Testis (tissue), 2 donors: ENCODE measurements at regions not wholly inside any gene's neighbourhood (a gene's known extent, or its start where the extent isn't known, plus 50 kb on each side); places are given as distances from the start of the nearest gene placed in this dataset.

Source experiments
- DNase-seq: peaks from one replicate; pipeline ENCODE4 v3.0.0-alpha.2; 2019
- H3K27ac ChIP-seq, 2 donors: fragments of 200-600 bp; sonication (generic); one replicate each; pipeline ENCODE4 v1.5.1; 2019
- H3K27me3 ChIP-seq: fragments of 200-600 bp; sonication (generic); one replicate; pipeline ENCODE4 v1.5.1; 2019
- H3K36me3 ChIP-seq: fragments of 200-600 bp; sonication (generic); one replicate; pipeline ENCODE4 v1.5.1; 2017; ENCODE audit warnings: low read depth; ENCODE audit errors: missing control alignments
- H3K4me1 ChIP-seq: fragments of 200-600 bp; sonication (generic); one replicate; pipeline ENCODE4 v1.5.1; 2019
- H3K4me3 ChIP-seq, 2 donors: fragments of 200-600 bp; sonication (generic); one replicate each; pipeline ENCODE4 v1.5.1; 2017 to 2019
- H3K9me3 ChIP-seq: fragments of 200-600 bp; sonication (generic); one replicate; pipeline ENCODE4 v1.5.1; 2017
- POLR2A ChIP-seq: fragments of 450-650 bp; IDR thresholded peaks from one replicate; pipeline ENCODE4 v1.6.1; 2017; ENCODE audit warnings: antibody characterized with exemption, mild to moderate bottlenecking, moderate library complexity
- WGBS, 2 donors: methylation state at CpG; one replicate each; pipeline ENCODE4 v1.1.5; 2018; 5-methylcytosine and 5-hydroxymethylcytosine counted together
- intact Hi-C: fragments of 100-400 bp; cut with DNase I; formaldehyde crosslinking; loops from one replicate; pipeline ENCODE4 v1.15.1; 2023; ENCODE audit warnings: low total_unique reads
- TF ChIP-seq, protein P1 (sequence below), 3 experiments: fragments of 450-650 bp in 2 of 3; fragments of 200-600 bp in 1 of 3; sonication (generic) in 1 of 3; IDR thresholded peaks; one replicate each; pipeline ENCODE4 v1.5.1; 2016 to 2019; ENCODE audit warnings: antibody characterized with exemption in 3 of 3, mild to moderate bottlenecking in 2 of 3, moderate library complexity in 1 of 3

DNA sequence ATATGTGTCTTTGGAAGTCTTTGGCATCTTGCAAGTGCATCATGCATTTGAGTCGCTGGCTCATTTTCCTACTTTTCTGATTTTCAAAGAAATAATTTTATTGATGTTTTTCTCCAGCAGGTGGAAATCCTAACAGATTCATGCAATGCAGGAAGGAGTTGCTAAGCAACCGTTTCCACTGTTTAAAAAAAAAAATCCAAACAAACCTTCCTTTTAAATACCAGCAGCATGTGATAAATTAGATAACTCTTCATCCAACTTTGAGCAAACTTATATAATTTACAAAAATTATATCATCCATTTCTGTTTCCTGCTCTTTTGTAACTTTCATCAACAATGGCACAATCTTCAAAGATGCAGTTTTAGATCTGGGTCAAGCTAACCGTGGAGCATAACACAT is 364.1 kb downstream of the MFSD1 start:
- 74 to 78% methylated on average over 3 of the region's 3 CpGs for WGBS, 2 donors
- intact Hi-C loops: no loop called here
- no peak overlapping the region for H3K4me3 ChIP-seq
- H3K9me3 ChIP-seq: no peaks in the 10 kb centered on the region
- no peak overlapping the region for H3K27ac ChIP-seq
- no peaks in the 10 kb centered on the region for H3K27me3 ChIP-seq
- no peaks in the 10 kb centered on the region for H3K36me3 ChIP-seq
- no peak for TF ChIP-seq POLR2A
- TF ChIP-seq, protein P1, sequence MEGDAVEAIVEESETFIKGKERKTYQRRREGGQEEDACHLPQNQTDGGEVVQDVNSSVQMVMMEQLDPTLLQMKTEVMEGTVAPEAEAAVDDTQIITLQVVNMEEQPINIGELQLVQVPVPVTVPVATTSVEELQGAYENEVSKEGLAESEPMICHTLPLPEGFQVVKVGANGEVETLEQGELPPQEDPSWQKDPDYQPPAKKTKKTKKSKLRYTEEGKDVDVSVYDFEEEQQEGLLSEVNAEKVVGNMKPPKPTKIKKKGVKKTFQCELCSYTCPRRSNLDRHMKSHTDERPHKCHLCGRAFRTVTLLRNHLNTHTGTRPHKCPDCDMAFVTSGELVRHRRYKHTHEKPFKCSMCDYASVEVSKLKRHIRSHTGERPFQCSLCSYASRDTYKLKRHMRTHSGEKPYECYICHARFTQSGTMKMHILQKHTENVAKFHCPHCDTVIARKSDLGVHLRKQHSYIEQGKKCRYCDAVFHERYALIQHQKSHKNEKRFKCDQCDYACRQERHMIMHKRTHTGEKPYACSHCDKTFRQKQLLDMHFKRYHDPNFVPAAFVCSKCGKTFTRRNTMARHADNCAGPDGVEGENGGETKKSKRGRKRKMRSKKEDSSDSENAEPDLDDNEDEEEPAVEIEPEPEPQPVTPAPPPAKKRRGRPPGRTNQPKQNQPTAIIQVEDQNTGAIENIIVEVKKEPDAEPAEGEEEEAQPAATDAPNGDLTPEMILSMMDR (IDR thresholded peaks at IDR 0.05): no peak
- no peaks in the 10 kb centered on the region for H3K4me1 ChIP-seq
- DNase-seq: no peak

DNA sequence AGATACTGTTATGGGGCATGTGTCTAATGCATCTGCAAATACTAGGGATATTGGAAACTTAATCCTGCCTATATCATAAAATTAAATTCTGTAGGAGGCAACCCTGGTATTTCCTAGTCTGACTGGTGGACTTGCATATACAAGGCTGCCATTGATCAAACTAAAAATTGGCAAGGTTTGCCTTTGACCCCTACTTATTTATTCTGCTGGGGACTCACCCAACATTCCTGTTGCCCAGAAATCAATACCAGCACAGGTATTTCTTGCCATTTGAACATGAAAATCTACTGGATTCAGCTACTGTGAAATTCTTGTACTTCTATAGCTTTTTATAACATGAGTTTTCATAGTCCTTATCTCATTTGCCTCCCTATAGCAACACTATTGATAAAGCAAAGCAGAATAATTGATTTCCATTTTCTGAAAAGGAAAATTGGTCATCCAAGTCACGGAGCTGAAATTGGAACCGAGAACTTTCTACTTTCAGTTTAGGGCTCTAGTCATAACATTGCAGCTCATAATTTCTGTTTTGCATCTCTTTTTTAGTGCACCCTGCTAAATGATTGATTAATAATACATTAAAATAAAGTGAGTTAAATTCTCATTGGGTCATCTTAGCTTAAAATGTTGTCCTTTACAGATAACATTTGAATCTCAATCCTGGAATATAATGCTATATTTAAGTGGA is 365.2 kb downstream of the MFSD1 start:
- H3K36me3 ChIP-seq: no peaks in the 10 kb centered on the region
- H3K27ac ChIP-seq: no peak overlapping the region
- no peak for DNase-seq
- whole genome bisulfite sequencing, 2 donors: 96 to 97% methylated on average over 2 of the region's 2 CpGs
- no peak overlapping the region for H3K4me3 ChIP-seq
- TF ChIP-seq, protein P1 (IDR thresholded peaks at IDR 0.05): no peak
- TF ChIP-seq POLR2A: no peak
- intact Hi-C loops: no loop called here
- no peaks in the 10 kb centered on the region for H3K4me1 ChIP-seq
- H3K9me3 ChIP-seq: no peaks in the 10 kb centered on the region
- no peaks in the 10 kb centered on the region for H3K27me3 ChIP-seq

DNA sequence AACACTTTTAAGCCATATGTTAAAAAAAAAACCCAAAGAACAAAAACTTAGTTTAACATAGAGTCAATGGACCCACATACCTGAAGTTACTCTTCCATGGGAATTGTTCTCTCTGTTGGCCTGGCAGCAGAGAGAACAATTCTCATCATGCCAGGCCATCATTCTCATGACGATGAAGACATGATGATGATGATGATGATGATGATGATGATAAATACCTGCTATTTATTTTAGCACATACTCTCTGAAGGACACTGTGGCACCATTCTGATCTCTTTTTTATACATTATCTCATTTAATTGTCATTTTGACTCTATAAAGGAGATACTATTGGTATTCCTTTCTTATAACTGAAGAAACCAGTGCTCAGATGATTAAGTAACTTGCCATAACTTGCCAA is 366.9 kb downstream of the MFSD1 start:
- intact Hi-C loops: no loop called here
- Histone ChIP-seq H3K4me3 (no peak overlapping the region), H3K36me3 (no peaks in the 10 kb centered on the region), H3K27ac (no peak overlapping the region), H3K27me3 (no peaks in the 10 kb centered on the region), H3K9me3 (no peaks in the 10 kb centered on the region), H3K4me1 (no peaks in the 10 kb centered on the region)
- no peak for DNase-seq
- 89 to 97% methylated on average over 1 of the region's 1 CpG for WGBS, 2 donors
- TF ChIP-seq, protein P1 (IDR thresholded peaks at IDR 0.05): no peak
- no peak for TF ChIP-seq POLR2A

DNA sequence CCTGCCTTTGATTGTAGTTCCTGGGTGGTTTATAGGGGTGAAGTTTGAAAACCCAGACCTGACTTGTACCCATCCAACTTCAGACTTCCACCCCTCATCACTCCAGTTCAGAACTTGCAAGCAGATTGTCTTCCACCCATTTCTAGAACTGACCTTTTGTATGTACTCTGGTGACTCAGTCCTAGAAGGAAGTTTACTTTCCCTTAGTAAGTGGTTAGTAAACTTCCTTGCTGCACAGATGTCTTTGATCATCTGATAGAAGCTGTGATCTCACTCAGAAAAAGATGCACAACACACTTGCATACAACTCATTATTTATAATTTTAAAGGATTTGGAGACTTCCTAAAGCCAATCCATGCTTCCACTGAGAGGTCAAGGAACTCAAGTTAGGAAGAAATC is 368.0 kb downstream of the MFSD1 start:
- Histone ChIP-seq H3K36me3 (no peaks in the 10 kb centered on the region), H3K9me3 (no peaks in the 10 kb centered on the region), H3K27me3 (no peaks in the 10 kb centered on the region), H3K4me3 (no peak overlapping the region), H3K27ac (no peak overlapping the region), H3K4me1 (no peaks in the 10 kb centered on the region)
- TF ChIP-seq POLR2A: no peak
- TF ChIP-seq, protein P1 (IDR thresholded peaks at IDR 0.05): no peak
- no peak for DNase-seq
- intact Hi-C loops: no loop called here

DNA sequence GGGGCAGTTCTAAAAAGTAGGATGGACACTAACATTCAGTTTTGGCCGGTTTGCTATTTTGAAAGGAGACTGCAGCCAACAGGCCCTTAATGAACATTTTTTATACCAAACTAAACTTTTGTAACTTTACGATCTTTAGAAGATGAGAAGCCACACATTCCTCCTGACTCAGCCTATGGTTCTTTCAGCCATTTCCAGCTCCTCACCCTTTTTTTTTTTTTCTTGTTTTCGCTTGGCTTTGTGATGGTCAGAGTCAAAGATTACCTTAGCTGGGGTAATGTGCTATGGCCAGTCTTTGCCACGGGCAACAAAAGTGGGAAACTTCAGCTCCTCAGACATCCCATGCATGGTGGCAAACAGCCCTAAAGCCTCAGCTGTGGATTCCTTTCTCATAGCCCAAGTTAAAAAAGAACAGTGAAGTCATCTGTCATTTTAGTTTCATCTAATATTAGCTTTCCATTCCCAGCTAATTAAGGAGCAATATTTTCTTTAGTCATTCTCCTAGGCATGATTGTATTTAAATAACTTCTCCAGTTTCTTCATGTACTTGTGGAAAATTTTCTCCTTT is 368.7 kb downstream of the MFSD1 start:
- no peak for DNase-seq
- H3K9me3 ChIP-seq: no peaks in the 10 kb centered on the region
- no peak overlapping the region for H3K4me3 ChIP-seq
- TF ChIP-seq, protein P1 (IDR thresholded peaks at IDR 0.05): no peak
- TF ChIP-seq POLR2A: no peak
- H3K36me3 ChIP-seq: no peaks in the 10 kb centered on the region
- H3K27me3 ChIP-seq: no peaks in the 10 kb centered on the region
- WGBS, 2 donors: 68 to 77% methylated on average over 4 of the region's 4 CpGs
- H3K4me1 ChIP-seq: no peaks in the 10 kb centered on the region
- intact Hi-C loops: no loop called here
- H3K27ac ChIP-seq: no peak overlapping the region
